KMS-11 (cell line): ENCODE measurements at regions not wholly inside any gene's neighbourhood (a gene's known extent, or its start where the extent isn't known, plus 50 kb on each side); places are given as distances from the start of the nearest gene placed in this dataset.

Source experiments
- H2AFZ ChIP-seq: fragments of 200-600 bp; sonication (generic); 2 replicates; pipeline ENCODE4 v1.6.1; 2016; ENCODE audit warnings: antibody characterized with exemption, mixed run types, low read depth
- H3K27ac ChIP-seq: fragments of 200-600 bp; sonication (generic); 2 replicates; pipeline ENCODE4 v1.6.1; 2016; ENCODE audit warnings: mild to moderate bottlenecking, mixed run types
- H3K27me3 ChIP-seq: fragments of 200-600 bp; sonication (generic); 2 replicates; pipeline ENCODE4 v1.6.1; 2017; ENCODE audit warnings: mild to moderate bottlenecking, low read depth, mixed run types, moderate library complexity; ENCODE audit not compliant: insufficient read depth
- H3K36me3 ChIP-seq: fragments of 200-600 bp; sonication (generic); 2 replicates; pipeline ENCODE4 v1.6.1; 2017; ENCODE audit warnings: mild to moderate bottlenecking, mixed run types; ENCODE audit not compliant: insufficient read depth
- H3K4me1 ChIP-seq: fragments of 200-600 bp; sonication (generic); 2 replicates; pipeline ENCODE4 v1.6.1; 2016; ENCODE audit warnings: mild to moderate bottlenecking, low read depth, mixed run types; ENCODE audit not compliant: poor library complexity, severe bottlenecking
- H3K4me2 ChIP-seq: fragments of 200-600 bp; sonication (generic); 2 replicates; pipeline ENCODE4 v1.7.0; 2016; ENCODE audit warnings: mild to moderate bottlenecking, mixed run types
- H3K4me3 ChIP-seq: fragments of 200-600 bp; sonication (generic); IDR thresholded peaks from 2 replicates; pipeline ENCODE4 v1.6.1; 2017; ENCODE audit warnings: low read depth, low read length, mixed read lengths; ENCODE audit not compliant: insufficient read depth
- H3K79me2 ChIP-seq: fragments of 200-600 bp; sonication (generic); 2 replicates; pipeline ENCODE4 v1.6.1; 2016; ENCODE audit warnings: low read depth, mixed run types; ENCODE audit not compliant: insufficient read depth
- H3K9ac ChIP-seq: fragments of 200-600 bp; sonication (generic); 2 replicates; pipeline ENCODE4 v1.6.1; 2016; ENCODE audit warnings: mild to moderate bottlenecking, mixed run types
- H4K20me1 ChIP-seq: fragments of 200-600 bp; sonication (generic); 2 replicates; pipeline ENCODE4 v1.6.1; 2016; ENCODE audit warnings: mild to moderate bottlenecking, mixed run types; ENCODE audit not compliant: insufficient read depth
- CTCF ChIP-seq: fragments of 200-600 bp; sonication (generic); conservative IDR thresholded peaks from 2 replicates; pipeline ENCODE4 v1.6.1; 2017; ENCODE audit warnings: low read depth, mild to moderate bottlenecking, antibody characterized with exemption, low read length, moderate library complexity, mixed read lengths

DNA sequence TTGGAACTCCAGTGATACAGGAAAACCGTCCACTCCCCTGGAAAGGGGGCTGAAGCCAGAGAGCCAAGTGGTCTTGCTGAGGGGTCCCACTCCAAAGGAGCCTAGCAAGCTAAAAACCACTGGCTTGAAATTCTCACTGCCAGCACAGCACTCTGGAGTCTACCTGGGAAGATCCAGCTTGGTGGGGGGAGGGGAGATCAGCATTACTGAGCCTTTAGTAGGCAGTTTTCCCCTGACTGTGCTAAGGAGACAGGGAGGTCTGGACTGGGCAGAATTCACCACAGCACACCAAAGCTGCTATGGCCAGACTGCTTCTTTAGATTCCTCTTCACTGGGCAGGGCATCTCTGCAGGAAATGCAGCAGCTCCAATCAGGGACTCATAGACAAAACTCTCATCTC lies 510.7 kb upstream of the LRRTM1 start:
- no peaks in the 10 kb centered on the region for H3K4me1 ChIP-seq
- H2AFZ ChIP-seq: no peak overlapping the region
- no peaks in the 10 kb centered on the region for H3K79me2 ChIP-seq
- TF ChIP-seq CTCF: no peak
- no peaks in the 10 kb centered on the region for H4K20me1 ChIP-seq
- no peak overlapping the region for H3K9ac ChIP-seq
- H3K27me3 ChIP-seq: no peaks in the 10 kb centered on the region
- no peak overlapping the region for H3K27ac ChIP-seq
- no peak overlapping the region for H3K4me3 ChIP-seq
- no peak overlapping the region for H3K4me2 ChIP-seq
- H3K36me3 ChIP-seq: no peaks in the 10 kb centered on the region

- no peak for TF ChIP-seq CTCF
- H3K9ac ChIP-seq: no peak overlapping the region
- H3K4me2 ChIP-seq: no peak overlapping the region
These were observed 482.0 kb upstream of the LRRTM1 start for GRCh38 chr2:80786584-80786983.

DNA sequence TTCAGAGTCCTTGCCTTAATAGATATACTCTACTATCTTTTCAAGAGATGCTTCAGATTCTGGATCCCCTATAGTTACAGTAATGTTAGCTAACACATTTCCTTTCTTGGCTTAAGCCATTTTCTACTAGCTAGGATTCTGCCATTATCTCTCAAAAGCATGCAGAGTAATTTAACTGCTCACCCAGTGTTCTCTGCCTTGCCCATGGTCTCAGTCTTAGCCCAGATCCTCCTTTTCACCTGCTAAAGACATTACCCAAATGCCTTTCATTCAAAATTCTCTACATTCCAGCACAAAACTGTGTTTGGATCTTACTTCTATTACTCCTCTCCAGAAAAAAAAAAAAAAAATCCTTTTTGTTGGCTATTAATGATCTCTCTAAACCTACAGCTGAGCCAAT lies 474.2 kb upstream of the LRRTM1 start:
- TF ChIP-seq CTCF: no peak
- Histone ChIP-seq H3K4me1 (no peaks in the 10 kb centered on the region), H3K79me2 (no peaks in the 10 kb centered on the region), H3K27ac (no peak overlapping the region), H3K9ac (no peak overlapping the region), H3K4me3 (no peak overlapping the region), H3K27me3 (no peaks in the 10 kb centered on the region), H3K36me3 (no peaks in the 10 kb centered on the region), H4K20me1 (no peaks in the 10 kb centered on the region), H3K4me2 (no peak overlapping the region), H2AFZ (no peak overlapping the region)

More at GRCh38 chr2:80786584-80786983, 482.0 kb upstream of the LRRTM1 start:
- Histone ChIP-seq H2AFZ (no peak overlapping the region), H3K36me3 (no peaks in the 10 kb centered on the region), H4K20me1 (no peaks in the 10 kb centered on the region), H3K27ac (no peak overlapping the region), H3K79me2 (no peaks in the 10 kb centered on the region), H3K27me3 (no peaks in the 10 kb centered on the region), H3K4me1 (peaks cover 17% of the 10 kb centered on the region), H3K4me3 (no peak overlapping the region)

GRCh38 chr2:80748592-80748991 lies 444.0 kb upstream of the LRRTM1 start:
- H3K4me1 ChIP-seq: peaks cover 34% of the 10 kb centered on the region
- H3K27me3 ChIP-seq: no peaks in the 10 kb centered on the region
- H3K27ac ChIP-seq: peak overlapping the region; percentile 7; the same call in 1 of the 2 replicates
- H2AFZ ChIP-seq: no peak overlapping the region
- H3K4me2 ChIP-seq: peak overlapping the region; percentile 34; the same call in 1 of the 2 replicates
- H3K9ac ChIP-seq: no peak overlapping the region
- H3K4me3 ChIP-seq: no peak overlapping the region
- H3K79me2 ChIP-seq: no peaks in the 10 kb centered on the region
- H4K20me1 ChIP-seq: no peaks in the 10 kb centered on the region
- H3K36me3 ChIP-seq: no peaks in the 10 kb centered on the region
- no peak for TF ChIP-seq CTCF
